Parathyroid adenoma (tissue), 2 donors: ENCODE measurements at regions not wholly inside any gene's neighbourhood (a gene's known extent, or its start where the extent isn't known, plus 50 kb on each side); places are given as distances from the start of the nearest gene placed in this dataset.

Experiments
- H2AFZ ChIP-seq: fragments of 300-600 bp; sonication (generic); one replicate; pipeline ENCODE4 v1.7.0; 2017; ENCODE audit warnings: antibody characterized with exemption, mild to moderate bottlenecking
- H3K27ac ChIP-seq: fragments of 300-600 bp; sonication (generic); one replicate; pipeline ENCODE4 v1.7.0; 2017
- H3K27me3 ChIP-seq: fragments of 300-600 bp; sonication (generic); one replicate; pipeline ENCODE4 v1.7.0; 2017; ENCODE audit warnings: low read length; ENCODE audit not compliant: control insufficient read depth, insufficient read depth
- H3K36me3 ChIP-seq: fragments of 300-600 bp; sonication (generic); one replicate; pipeline ENCODE4 v1.7.0; 2017; ENCODE audit warnings: low read length; ENCODE audit not compliant: control insufficient read depth, insufficient read depth
- H3K4me1 ChIP-seq: fragments of 300-600 bp; sonication (generic); one replicate; pipeline ENCODE4 v1.7.0; 2017; ENCODE audit warnings: control low read depth
- H3K4me2 ChIP-seq: fragments of 300-600 bp; sonication (generic); one replicate; pipeline ENCODE4 v1.7.0; 2017; ENCODE audit warnings: low read length
- H3K4me3 ChIP-seq: fragments of 300-600 bp; sonication (generic); one replicate; pipeline ENCODE4 v1.7.0; 2017; ENCODE audit warnings: low read depth, low read length
- H3K79me2 ChIP-seq: fragments of 300-600 bp; sonication (generic); one replicate; pipeline ENCODE4 v1.7.0; 2017; ENCODE audit warnings: control low read depth
- H3K9ac ChIP-seq: fragments of 300-600 bp; sonication (generic); one replicate; pipeline ENCODE4 v1.7.0; 2017; ENCODE audit warnings: mild to moderate bottlenecking
- H3K9me3 ChIP-seq: fragments of 300-600 bp; sonication (generic); one replicate; pipeline ENCODE4 v1.7.0; 2017; ENCODE audit warnings: low read length; ENCODE audit not compliant: control insufficient read depth
- TF ChIP-seq, protein P1 (sequence below): fragments of 300-600 bp; sonication (generic); IDR thresholded peaks from one replicate; pipeline ENCODE4 v1.7.0; 2017; ENCODE audit warnings: antibody characterized with exemption, mild to moderate bottlenecking
- donor health status: primary hyperparathyroidism.

DNA sequence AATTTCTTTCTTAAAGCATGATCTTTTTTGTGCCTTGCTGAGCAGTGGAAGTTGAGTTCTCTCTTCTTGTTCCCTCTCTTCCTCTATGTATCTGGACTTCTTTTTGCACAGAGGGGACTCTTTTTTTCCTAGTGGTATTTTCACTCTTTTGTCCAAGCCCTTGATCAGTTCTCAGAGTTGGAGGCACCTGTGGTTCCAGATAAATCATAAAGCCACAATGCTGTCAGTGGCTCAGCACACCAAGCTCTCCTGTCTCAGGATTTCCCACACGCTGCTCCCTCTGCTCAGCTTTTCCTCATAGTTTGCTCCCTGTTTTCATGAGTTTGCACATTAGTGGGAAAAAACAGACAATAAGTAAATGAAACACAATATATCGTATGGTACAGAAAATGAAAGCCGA is 110.3 kb upstream of the ZNF608 start:
- Histone ChIP-seq H3K9ac (no peak overlapping the region), H3K27ac (no peak overlapping the region), H3K4me1 (peaks cover 2% of the 10 kb centered on the region), H3K4me3 (no peak overlapping the region), H3K36me3 (no peaks in the 10 kb centered on the region), H3K4me2 (no peak overlapping the region), H3K27me3 (no peaks in the 10 kb centered on the region), H3K79me2 (no peaks in the 10 kb centered on the region), H3K9me3 (no peaks in the 10 kb centered on the region), H2AFZ (no peak overlapping the region)
- TF ChIP-seq, protein P1, sequence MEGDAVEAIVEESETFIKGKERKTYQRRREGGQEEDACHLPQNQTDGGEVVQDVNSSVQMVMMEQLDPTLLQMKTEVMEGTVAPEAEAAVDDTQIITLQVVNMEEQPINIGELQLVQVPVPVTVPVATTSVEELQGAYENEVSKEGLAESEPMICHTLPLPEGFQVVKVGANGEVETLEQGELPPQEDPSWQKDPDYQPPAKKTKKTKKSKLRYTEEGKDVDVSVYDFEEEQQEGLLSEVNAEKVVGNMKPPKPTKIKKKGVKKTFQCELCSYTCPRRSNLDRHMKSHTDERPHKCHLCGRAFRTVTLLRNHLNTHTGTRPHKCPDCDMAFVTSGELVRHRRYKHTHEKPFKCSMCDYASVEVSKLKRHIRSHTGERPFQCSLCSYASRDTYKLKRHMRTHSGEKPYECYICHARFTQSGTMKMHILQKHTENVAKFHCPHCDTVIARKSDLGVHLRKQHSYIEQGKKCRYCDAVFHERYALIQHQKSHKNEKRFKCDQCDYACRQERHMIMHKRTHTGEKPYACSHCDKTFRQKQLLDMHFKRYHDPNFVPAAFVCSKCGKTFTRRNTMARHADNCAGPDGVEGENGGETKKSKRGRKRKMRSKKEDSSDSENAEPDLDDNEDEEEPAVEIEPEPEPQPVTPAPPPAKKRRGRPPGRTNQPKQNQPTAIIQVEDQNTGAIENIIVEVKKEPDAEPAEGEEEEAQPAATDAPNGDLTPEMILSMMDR, result no peak

DNA sequence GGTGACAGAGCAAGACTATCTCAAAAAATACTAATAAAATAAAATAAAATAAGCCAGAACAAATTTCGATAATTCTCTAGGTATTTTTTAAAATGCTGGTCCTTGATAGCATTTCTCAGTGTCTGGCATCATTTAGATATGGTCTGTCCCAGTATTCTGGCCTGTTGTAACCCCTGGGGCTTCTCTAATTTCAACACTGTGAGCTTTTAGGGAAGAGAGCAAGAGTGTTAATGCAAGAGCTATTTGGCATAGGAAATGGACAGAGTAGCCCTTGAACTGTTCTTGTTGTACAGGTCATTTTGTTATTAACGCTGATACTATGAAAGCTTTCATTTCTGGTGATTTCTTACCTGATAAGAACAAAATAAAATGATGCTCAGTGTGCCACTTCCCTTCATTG is 112.2 kb upstream of the ZNF608 start:
- H3K79me2 ChIP-seq, result no peaks in the 10 kb centered on the region
- TF ChIP-seq, protein P1, result no peak
- peak overlapping the region; percentile 38 for H2AFZ ChIP-seq
- no peaks in the 10 kb centered on the region for H3K27me3 ChIP-seq
- peak overlapping the region; percentile 33 for H3K27ac ChIP-seq
- H3K9me3 ChIP-seq, result no peaks in the 10 kb centered on the region
- peak overlapping the region; percentile 26 for H3K4me2 ChIP-seq
- H3K36me3 ChIP-seq, result no peaks in the 10 kb centered on the region
- peaks cover 2% of the 10 kb centered on the region for H3K4me1 ChIP-seq
- H3K9ac ChIP-seq, result no peak overlapping the region
- H3K4me3 ChIP-seq, result no peak overlapping the region

DNA sequence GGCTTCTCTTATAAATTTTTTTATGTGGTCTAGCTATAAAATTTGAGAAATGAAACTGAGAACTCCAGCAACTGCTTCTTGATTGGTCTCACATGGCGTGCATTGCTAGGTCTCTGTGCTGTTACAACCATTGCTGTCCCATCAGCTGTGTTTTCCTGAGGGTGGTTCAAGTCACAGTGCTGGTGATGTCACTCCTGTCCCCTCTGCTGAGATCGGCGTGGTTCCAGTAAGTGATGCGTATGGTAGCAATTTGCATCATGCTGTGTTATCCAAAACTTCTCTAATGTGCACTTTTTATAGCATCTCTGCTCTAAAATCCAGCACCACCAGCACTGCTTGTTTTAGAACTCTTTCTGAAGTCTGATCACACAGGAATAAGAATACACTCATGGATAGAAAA is 112.6 kb upstream of the ZNF608 start:
- no peak overlapping the region for H3K4me3 ChIP-seq
- no peak overlapping the region for H3K9ac ChIP-seq
- H2AFZ ChIP-seq, result peak overlapping the region; percentile 38
- H3K4me2 ChIP-seq, result peak overlapping the region; percentile 26
- no peaks in the 10 kb centered on the region for H3K79me2 ChIP-seq
- H3K9me3 ChIP-seq, result no peaks in the 10 kb centered on the region
- peak overlapping the region; percentile 33 for H3K27ac ChIP-seq
- TF ChIP-seq, protein P1, result no peak
- peaks cover 2% of the 10 kb centered on the region for H3K4me1 ChIP-seq
- no peaks in the 10 kb centered on the region for H3K36me3 ChIP-seq
- H3K27me3 ChIP-seq, result no peaks in the 10 kb centered on the region

DNA sequence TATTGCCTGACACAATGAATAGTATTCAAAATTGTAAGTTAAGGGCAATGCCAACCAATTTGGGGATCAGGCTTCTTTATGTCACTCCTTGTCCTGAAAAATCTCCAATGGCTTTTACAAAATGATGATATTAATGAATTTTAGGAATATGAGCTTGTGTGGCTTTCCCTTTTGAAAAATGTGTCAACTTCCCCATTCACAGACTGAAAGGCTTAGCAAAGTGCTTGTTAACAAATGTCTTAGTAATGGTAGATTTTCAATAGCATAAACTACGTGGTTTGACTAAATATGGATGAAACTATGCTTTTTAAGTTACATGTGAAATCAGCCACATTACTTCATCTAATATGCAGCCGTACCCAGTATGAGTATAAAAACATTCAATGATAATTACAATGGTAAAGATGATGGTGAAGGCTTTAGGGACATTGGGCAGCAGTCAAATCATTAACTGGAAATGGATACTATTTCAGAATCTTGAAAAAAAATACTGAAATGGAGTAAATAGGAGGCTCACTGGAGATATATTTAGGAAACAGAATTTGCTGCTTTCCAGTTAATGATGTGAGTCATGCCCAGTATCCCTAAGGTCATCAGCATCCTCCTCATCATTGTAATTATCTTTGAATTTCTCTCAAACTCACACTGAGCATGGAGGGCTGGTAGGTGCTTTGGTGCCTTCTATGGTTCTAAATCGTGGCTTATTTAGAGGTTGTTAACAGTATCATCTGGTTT is 113.3 kb upstream of the ZNF608 start:
- Histone ChIP-seq H3K27ac (no peak overlapping the region), H3K4me3 (no peak overlapping the region), H3K79me2 (no peaks in the 10 kb centered on the region), H3K4me1 (peaks cover 2% of the 10 kb centered on the region), H3K36me3 (no peaks in the 10 kb centered on the region), H3K27me3 (no peaks in the 10 kb centered on the region), H2AFZ (no peak overlapping the region), H3K9ac (no peak overlapping the region), H3K9me3 (no peaks in the 10 kb centered on the region), H3K4me2 (no peak overlapping the region)
- TF ChIP-seq, protein P1, result no peak

DNA sequence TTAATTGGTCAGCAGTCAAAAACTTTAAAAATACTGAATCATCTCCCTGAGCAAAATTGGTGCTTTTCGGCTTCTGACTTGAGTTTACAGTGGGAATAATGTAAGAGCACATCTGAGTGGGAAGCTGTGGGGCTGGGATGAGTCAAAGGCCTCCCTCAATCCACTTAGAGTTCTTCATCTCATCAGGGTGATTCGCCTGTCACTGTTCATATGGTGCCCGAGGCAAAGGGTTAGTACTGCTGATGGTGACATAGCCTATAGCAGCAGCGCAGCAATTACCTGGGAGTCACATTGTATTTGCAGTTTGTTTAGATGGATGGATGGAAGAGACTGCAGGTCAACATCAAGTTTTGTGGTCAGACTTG is 113.8 kb upstream of the ZNF608 start:
- no peaks in the 10 kb centered on the region for H3K9me3 ChIP-seq
- TF ChIP-seq, protein P1, result no peak
- no peak overlapping the region for H3K27ac ChIP-seq
- no peaks in the 10 kb centered on the region for H3K79me2 ChIP-seq
- no peak overlapping the region for H3K9ac ChIP-seq
- H3K36me3 ChIP-seq, result no peaks in the 10 kb centered on the region
- peaks cover 2% of the 10 kb centered on the region for H3K4me1 ChIP-seq
- H3K27me3 ChIP-seq, result no peaks in the 10 kb centered on the region
- no peak overlapping the region for H3K4me2 ChIP-seq
- H2AFZ ChIP-seq, result no peak overlapping the region
- no peak overlapping the region for H3K4me3 ChIP-seq
